SK-N-SH treated with all-trans-retinoic acid at 6 μM for 48 hours (cell line): ENCODE measurements at regions not wholly inside any gene's neighbourhood (a gene's known extent, or its start where the extent isn't known, plus 50 kb on each side); places are given as distances from the start of the nearest gene placed in this dataset.

ENCODE experiments used
- ARNTL ChIP-seq: fragments of 450-650 bp; formaldehyde crosslinking; IDR thresholded peaks from 2 replicates; pipeline ENCODE4 v1.5.0; 2020; ENCODE audit warnings: low read depth, mild to moderate bottlenecking, moderate library complexity, borderline replicate concordance
- BACH2 ChIP-seq: fragments of 250-450 bp; sonication (Bioruptor Pico); IDR thresholded peaks from 2 replicates; pipeline ENCODE4 v1.9.0; 2021; ENCODE audit warnings: mild to moderate bottlenecking, borderline replicate concordance
- CSRNP3 ChIP-seq: fragments of 250-450 bp; sonication (Bioruptor Pico); IDR thresholded peaks from 2 replicates; pipeline ENCODE4 v1.5.1; 2021; ENCODE audit warnings: mild to moderate bottlenecking, moderate library complexity
- ESRRG ChIP-seq: fragments of 250-450 bp; sonication (Bioruptor Pico); IDR thresholded peaks from 2 replicates; pipeline ENCODE4 v1.6.1; 2021; ENCODE audit warnings: mild to moderate bottlenecking
- OSR1 ChIP-seq: fragments of 250-450 bp; sonication (Bioruptor Pico); IDR thresholded peaks from 2 replicates; pipeline ENCODE4 v1.8.0; 2022; ENCODE audit warnings: moderate library complexity, mild to moderate bottlenecking, inconsistent platforms
- TCF4 ChIP-seq: fragments of 250-450 bp; sonication (Bioruptor Pico); IDR thresholded peaks from 2 replicates; pipeline ENCODE4 v1.8.0; 2021; ENCODE audit warnings: mild to moderate bottlenecking, moderate library complexity, borderline replicate concordance
- TSHZ2 ChIP-seq: fragments of 250-450 bp; sonication (Bioruptor Pico); IDR thresholded peaks from 2 replicates; pipeline ENCODE4 v1.5.0; 2020; ENCODE audit warnings: mild to moderate bottlenecking, moderate library complexity
- ZC3H10 ChIP-seq: fragments of 250-450 bp; sonication (Bioruptor Pico); IDR thresholded peaks from 2 replicates; pipeline ENCODE4 v1.5.1; 2021; ENCODE audit warnings: mild to moderate bottlenecking, moderate library complexity
- ZFP3 ChIP-seq: fragments of 250-450 bp; sonication (Bioruptor Pico); IDR thresholded peaks from 2 replicates; pipeline ENCODE4 v1.5.0; 2020; ENCODE audit warnings: mild to moderate bottlenecking, moderate library complexity
- ZFP30 ChIP-seq: fragments of 450-650 bp; formaldehyde crosslinking; IDR thresholded peaks from 2 replicates; pipeline ENCODE4 v1.5.0; 2022; ENCODE audit warnings: mild to moderate bottlenecking, moderate library complexity
- ZNF565 ChIP-seq: fragments of 450-650 bp; formaldehyde crosslinking; conservative IDR thresholded peaks from 2 replicates; pipeline ENCODE4 v1.5.0; 2020; ENCODE audit warnings: low read depth, mild to moderate bottlenecking, moderate library complexity
- TF ChIP-seq, protein P1 (sequence below): fragments of 250-450 bp; sonication (Bioruptor Pico); IDR thresholded peaks from 2 replicates; pipeline ENCODE4 v1.8.0; 2020; ENCODE audit warnings: mild to moderate bottlenecking, moderate library complexity, borderline replicate concordance

- TF ChIP-seq ZFP30 (CRISPR knock-in tag) (no peak), ZFP3 (CRISPR knock-in tag) (no peak), TSHZ2 (CRISPR knock-in tag) (no peak), ARNTL (CRISPR knock-in tag) (no peak), OSR1 (CRISPR knock-in tag) (no peak), ZNF565 (CRISPR knock-in tag) (no peak), ESRRG (CRISPR knock-in tag) (no peak), TCF4 (CRISPR knock-in tag) (no peak), ZC3H10 (CRISPR knock-in tag) (no peak), CSRNP3 (no peak), BACH2 (CRISPR knock-in tag) (no peak)
- TF ChIP-seq, protein P1, sequence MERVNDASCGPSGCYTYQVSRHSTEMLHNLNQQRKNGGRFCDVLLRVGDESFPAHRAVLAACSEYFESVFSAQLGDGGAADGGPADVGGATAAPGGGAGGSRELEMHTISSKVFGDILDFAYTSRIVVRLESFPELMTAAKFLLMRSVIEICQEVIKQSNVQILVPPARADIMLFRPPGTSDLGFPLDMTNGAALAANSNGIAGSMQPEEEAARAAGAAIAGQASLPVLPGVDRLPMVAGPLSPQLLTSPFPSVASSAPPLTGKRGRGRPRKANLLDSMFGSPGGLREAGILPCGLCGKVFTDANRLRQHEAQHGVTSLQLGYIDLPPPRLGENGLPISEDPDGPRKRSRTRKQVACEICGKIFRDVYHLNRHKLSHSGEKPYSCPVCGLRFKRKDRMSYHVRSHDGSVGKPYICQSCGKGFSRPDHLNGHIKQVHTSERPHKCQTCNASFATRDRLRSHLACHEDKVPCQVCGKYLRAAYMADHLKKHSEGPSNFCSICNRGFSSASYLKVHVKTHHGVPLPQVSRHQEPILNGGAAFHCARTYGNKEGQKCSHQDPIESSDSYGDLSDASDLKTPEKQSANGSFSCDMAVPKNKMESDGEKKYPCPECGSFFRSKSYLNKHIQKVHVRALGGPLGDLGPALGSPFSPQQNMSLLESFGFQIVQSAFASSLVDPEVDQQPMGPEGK (CRISPR knock-in tag) = no peak
Measured at GRCh38 chr12:77213319-77213718, 147.9 kb upstream of the E2F7 start.
